Right renal pelvis (tissue), 4 donors: ENCODE measurements at regions not wholly inside any gene's neighbourhood (a gene's known extent, or its start where the extent isn't known, plus 50 kb on each side); places are given as distances from the start of the nearest gene placed in this dataset.
"Not testable (repeated sequence)": the region's sequence is repeated elsewhere in the genome, so short reads cannot be mapped to it uniquely, and the experiment has no call there.

ENCODE experiments used
- DNase-seq, 4 donors: peaks; one replicate each; pipeline ENCODE4 v3.0.0-alpha.2; 2013; ENCODE audit warnings: low read depth in 4 of 4, low spot score in 3 of 4, missing footprints in 1 of 4

DNA sequence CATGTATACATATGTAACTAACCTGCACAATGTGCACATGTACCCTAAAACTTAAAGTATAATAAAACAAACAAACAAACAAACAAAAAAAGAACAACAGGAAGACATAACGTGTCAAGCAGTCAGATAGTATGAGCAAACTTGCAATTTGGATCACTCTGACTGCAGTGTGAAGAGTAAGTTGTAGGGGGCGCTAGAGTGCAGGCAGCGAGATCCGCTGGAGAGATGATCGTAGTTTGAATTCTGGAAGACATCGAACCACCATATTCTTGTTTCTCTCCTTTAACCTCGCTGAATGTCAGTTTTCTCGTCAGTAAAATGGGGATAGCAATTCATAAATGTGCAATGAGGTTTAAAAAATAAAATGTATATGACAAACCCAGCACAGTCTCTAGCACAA is 165.2 kb upstream of the LMCD1 start:
- no peak for DNase-seq

DNA sequence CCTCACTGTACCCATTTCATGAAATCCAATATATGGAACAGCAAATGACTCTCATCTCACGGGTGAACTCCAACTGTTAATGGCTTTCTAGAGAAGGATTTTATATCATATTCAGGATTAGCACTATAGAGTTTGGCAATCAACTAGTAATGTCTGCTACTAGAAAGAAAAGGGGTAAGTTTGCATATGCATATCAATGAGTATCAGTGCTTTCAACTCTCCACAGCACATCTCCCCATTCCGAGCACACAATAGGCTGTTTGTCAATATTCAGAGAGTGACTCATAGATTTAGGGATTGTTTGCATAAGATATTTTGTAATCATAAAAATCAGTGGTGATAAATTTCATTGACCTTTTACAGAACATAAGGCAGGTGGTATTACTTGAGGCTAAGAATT is 163.2 kb upstream of the LMCD1 start:
- DNase-seq, result no peak

DNA sequence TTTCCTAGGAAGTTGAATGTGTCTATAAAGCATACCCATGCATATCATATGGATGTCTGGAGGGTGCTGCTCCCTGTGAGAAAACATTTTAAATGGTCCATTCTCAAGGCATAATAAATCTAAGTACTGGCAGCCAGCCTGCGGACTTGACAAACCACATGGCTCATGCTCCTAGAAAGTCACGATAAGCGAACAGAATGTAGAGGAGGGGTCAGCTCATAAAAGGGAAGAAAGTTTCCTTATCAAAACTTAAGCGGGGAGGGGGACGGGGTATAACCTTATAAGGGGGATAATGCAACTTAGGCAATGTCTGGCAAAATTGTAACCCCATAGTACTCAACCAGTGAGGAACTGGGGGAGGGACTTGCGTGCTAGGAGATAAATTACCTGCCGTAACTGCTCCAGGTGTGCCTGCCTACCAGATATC is 159.8 kb upstream of the LMCD1 start:
- DNase-seq, result peak in 3 of 4 donors; percentile 4 to 30 (median 26)

DNA sequence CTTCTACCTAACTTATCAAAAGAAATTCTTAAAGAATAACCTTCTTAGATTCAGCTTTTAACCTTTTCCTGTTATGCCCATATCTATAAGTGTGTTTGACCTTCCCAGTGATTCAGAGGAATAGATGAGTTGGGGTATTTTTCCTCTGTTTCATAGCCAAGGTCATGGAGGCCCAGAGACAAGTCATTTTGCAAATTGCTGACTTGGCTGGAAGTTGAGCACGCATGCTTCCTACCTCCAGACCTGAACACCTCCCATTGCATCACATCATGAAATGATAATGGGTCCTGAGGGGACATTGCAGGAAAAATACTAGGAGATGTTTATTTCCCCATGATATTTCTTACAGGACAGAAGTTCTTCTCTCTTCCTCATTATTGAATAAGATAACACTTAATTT is 158.6 kb upstream of the LMCD1 start:
- DNase-seq, result no peak

DNA sequence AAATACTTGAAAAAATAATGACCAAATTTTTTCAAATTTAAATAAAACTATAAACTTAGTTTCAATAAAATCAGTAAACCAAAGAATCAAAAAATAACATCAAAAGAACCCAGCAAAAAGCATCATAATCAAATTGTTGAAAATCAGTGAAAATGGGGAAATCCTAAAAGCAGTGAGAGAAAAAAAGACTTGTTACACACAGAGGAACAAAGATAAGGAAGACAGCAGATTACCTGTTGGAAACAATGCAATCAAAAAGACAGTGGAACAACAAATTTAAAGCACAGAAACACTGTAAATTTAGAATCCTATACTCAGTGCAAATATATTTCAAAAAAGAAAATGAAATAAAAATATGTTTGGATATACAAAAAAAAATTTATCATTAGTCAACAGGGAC is 156.2 kb upstream of the LMCD1 start:
- no peak for DNase-seq

DNA sequence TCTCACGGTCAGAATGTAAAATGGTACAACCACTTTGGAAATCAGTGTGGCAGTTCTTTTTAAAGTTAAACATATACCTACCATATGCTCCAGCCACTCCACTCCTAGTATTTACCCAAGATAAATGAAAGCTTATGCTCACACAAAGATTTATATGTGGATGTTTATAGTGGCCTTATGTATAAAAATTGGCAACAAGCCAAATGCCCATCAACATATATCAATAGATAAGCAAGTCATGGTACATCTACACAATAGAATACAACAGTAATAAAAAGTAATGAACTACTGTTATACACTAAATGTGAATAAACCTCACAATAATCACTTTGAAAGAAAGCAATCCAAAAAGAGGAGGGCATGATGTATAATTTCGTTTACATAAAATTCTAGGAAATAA is 153.5 kb upstream of the LMCD1 start:
- DNase-seq, result no peak

DNA sequence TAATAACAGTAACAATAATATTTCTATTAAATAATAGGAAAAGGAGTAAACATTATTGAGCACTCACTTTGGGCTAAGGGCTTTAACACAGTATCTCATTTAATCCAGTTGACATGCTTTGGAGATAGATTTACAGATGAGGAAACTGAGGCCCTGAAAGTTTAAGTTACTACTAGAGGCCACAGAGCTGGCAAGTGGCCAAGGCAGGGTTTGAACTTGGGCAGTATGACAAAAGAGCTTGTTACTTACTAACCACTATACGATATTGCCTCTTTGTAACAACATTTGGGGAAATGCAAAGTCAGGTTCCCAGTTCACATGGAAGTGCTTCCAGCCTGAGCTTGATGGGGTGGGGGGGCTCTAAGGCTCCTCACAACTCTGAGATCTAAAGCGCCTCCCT is 149.1 kb upstream of the LMCD1 start:
- no peak for DNase-seq

DNA sequence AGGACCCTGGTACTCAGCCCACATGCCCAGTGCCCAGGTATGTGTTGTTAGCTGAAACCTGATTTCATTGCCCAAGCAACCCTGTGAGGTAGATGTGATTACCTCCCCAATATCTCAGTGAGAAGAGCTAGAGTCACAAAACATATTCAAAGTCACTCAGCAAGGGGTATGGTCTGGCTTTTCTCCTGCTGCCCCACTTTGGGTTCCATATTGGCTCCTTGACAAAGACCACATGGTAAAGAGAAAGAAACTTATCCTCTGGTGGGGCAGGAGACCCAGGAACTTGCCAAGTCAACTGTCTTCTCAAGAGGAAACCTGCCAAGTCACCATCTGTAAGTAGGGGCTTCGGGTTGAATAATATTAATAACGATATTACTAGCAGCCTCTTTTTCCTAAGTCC is 148.3 kb upstream of the LMCD1 start:
- no peak for DNase-seq

DNA sequence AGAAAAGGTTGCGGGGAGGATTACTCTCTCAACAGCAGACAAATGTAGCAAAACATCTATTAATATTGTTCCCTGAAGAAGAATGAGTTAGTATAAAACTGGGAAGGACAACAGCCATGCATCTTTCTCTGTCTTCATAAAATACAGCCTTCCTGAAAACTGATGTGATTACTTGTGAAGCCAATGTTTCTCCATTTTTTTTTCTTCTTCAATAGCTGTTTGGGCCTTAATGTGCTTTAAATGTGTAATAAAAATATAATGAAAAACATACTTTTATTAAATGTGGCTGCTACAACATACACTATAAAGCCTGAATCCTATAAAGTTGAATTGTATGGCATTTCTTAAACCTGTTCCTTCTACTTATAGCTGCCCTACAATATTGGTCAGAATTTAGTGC is 146.3 kb upstream of the LMCD1 start:
- no peak for DNase-seq

DNA sequence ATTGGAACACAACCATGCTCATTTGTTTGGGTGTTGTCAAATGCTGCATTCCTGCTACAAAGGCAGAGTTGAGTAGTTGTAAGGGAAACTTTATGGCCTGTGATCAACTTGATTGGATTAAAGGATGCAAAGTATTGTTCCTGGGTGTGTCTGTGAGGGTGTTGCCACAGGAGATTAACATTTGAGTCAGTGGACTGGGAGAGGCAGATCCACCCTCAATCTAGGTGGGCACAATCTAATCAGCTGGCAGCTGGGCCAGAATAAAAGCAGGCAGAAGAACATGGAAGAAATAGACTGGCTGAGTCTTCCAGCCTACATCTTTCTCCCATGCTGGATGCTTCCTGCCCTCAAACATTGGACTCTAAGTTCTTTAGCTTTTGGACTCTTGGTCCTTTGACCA is 145.6 kb upstream of the LMCD1 start:
- DNase-seq, result not testable (repeated sequence)

DNA sequence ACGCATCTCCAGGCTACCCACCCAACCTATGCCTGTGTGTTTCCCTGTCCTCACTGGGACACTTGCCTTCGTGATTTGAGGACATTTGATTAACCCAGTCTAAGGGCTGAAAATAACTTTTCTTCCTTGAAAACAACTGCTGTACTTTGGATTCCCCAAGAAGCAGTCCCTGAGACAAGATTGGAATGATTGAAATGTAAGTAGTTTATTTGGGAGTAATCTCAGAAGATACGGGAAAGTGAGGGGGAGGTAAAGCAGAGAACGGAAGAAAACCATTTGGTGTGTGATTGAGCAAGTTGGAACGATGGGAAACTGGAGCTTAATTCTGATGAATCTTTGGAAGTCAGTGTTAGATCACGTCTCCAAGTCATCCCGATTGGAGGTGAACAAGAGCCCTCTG is 143.8 kb upstream of the LMCD1 start:
- no peak for DNase-seq

DNA sequence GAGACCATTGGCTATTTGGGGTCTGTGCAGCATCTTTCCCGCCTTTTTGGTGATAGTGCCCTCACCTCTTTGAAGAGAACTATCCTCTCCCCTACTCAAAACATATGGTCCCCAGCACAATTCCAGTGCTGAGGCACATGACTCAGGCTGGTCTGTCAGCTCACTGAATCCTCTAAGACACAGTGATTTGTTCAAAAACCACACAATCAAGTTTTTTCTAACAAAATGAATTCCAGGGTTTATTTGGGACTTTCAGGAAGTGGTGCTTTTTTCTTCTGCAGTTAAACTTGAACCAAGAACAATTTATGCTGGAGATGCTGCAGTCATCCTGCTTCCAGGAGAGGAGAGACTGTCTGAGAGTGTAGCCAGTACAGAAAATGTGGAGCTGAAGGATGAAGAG is 142.5 kb upstream of the LMCD1 start:
- no peak for DNase-seq

DNA sequence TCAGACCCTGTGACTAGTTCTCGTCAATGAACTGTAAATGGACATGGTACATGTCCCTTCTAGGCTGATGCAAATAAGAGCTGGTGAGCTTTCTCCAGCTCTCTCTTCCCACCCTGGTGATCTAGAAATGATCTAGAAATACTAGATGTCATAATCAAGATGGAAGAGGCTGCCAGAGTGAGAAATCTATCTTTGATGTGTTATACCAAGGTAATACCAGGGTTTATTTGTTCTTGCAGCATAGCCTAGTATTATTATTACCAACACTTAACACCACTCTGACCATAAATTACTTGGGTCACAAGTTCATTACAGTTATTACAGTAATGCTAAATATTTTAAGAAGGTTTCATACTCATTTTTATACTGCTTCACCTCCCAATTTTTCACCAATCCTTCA is 138.4 kb upstream of the LMCD1 start:
- no peak for DNase-seq

DNA sequence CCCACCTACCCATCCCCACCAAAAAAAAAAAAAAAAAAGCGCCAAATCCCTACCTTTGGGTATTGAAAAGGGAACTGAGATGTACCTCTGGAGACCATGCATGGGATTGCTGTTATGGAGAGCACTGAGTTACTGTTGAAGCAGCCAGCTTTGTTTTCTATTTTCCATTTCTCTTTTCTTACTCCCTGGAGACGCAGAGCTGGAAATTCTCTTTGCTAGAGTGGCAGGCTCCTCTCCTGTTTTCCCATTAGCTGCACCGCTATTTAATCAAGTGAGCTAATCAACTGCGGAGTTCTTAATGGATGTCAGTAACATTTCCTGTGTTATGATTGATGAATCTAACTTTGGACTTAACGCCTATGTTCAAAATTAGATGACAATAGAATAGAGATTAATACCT is 136.1 kb upstream of the LMCD1 start:
- DNase-seq, result no peak

DNA sequence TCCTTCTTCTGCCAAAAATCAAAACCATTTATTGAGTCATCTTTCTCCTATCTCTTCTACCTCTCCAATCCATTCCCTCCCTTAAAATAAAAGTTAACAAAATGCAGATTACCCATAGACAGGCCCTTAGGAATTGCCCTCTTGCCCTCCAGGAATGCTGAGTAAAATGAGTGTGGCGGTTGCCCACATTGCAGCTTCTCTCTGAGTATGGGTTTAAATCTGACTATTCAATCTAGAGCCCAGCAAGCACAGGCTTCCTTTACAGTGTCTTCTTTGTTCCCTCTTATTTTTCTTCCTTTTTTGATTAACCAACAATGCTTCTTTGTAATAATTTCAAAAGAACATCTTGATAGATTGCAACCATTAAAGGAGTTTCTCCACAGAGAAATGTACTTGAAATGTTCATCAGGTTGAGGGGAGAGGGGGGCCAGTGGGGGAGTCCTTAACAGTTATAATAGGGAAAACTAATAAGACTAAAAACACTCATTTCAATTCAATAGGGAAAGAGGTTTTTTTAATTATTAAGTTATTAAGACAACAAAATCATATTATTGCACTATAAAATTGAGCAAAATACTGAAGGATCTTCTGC is 135.3 kb upstream of the LMCD1 start:
- no peak for DNase-seq

DNA sequence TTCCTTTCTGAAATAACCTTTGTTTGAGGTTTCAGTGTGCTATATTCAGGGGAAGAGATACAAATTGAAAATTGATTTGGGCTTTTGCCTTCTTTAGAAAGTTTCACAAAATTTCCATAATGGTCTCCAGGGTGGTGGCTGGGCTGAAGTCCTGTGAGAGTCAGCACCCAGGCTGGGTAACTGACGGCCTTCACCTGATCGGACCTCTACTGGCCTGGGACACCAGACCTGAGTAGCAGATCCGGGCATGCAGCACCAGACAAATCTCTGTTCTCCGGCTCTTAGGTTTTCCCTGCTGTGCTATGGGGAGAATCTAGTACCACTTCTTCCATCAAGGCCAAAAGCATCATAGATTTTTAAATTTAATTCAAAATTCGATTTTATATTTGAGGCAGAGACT is 133.0 kb upstream of the LMCD1 start:
- DNase-seq, result no peak

DNA sequence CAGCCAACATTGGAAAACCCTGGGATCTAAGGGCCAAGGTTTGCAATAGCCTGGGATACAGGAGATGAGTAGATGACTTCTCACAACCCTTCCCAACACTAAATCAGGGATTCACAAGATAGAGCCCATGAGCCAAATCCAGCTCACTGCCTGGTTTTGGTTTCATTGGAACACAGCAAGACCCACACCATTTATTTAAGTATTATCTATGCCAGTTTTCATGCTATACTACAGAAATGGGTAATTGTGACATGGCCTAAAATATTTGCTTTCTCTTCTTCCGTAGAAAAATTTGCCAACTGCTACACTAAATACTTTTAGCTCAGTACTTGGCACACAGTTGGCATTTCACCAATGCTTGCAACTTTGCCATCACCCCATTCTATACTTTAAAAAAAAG is 132.0 kb upstream of the LMCD1 start:
- no peak for DNase-seq

DNA sequence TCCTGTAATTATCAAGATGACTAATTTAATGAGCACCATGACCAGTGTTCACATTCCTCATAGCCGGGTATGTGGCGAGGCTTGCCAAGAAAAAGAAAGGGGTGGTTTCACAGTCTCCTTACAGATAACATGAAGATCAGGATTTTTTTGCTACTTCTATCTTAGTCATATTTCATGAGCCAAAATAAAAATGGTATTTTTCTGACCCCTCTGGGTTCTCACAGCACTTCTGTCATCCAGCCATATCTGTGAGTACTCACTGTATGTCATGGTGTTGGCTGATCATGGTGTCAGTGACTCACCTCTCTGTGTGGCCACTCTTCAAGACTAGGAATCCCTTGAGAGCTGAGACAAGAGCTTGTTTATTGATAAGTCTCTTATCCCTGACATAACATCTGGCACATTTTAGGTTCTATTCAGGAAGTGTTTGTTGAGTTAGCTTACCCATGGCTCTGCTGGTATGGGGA is 130.5 kb upstream of the LMCD1 start:
- no peak for DNase-seq

DNA sequence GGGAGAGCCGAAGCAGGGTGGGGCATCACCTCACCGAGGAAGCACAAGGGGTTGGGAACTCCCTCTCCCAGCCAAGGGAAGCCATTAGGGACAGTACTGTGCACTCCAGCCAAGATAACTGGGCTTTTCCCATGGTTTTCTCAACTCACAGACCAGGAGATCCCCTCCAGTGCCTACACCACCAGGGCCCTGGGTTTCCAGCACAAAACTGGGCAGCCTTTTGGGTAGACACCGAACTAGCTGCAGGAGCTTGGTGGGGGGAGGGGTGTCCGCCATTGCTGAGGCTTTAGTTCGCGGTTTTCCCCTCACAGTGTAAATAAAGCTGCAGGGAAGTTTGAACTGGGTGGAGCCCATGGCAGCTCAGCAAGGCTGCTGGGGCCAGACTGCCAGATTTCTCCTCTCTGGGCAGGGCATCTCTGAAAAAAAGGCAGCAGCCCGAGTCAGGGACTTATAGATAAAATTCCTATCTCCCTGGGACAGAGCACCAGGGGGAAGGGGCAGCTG is 129.6 kb upstream of the LMCD1 start:
- DNase-seq, result no peak

DNA sequence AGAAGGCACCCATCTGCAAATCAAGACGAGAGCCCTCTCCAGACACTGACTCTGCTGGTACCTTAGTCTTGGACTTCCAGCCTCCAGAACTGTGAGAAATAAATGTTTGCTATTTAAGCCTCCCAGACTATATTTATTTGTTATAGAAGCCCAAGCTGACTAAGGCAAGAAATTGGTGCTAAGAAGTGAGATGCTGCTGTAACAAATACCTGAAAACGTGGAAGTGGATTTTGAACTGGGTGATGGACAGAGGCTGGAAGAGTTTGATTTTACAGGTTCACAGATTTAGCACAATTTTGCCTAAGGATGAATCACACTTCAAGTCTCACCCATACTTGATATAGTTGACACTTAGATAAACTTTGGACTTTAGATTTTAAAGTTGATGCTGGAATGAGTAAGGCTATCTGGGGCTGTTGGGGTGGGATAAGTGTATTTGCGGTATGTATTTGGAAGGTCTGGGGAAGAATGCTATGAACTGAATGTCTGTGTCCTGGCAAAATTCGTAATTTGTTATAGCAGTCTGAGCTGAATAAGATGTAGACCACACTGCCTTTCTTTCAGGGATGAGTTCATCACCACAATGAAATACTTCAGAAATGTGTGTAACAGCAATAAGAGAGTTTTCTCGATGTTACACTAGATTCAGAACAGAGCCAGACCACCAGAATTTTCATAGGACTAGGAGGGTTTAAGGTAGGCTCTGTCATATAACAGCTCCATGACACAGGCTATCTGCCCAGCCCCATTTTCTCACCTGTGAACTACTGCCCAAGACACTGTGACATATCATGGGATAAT is 120.5 kb upstream of the LMCD1 start:
- DNase-seq, result no peak

DNA sequence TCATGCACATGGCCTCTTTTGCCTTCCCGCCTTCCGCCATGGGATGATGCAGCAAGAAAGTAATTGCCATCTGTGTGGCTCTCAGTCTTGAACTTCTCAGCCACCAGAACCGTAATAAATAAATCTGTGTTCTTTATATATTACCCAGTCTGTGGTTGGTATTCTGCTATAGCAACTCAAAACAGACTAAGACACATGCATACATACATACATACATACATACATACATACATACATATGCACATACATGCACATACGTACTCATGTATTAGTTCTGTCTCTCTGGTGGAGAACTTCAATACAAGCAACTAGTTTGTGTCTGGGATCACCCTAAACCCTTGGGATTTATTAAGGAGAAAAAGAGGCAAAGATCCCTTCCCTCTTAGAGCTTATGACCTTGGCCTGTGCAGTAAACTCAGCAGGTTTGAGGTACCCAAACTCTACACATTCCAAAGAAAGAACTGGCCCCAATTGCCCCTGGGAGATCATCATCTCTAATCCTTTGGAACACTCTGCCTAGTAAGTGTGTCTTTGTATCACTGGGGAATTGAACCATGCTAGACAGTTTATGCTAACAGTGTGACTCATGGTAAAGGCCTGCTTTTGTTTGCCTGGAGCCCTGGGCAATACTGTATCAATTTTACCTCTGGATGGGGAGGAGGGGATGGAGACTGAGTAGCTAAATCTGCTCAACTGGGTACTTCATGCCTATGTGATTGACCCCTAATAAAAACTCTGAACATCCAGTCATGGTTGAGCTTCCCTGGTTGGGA is 115.6 kb upstream of the LMCD1 start:
- no peak for DNase-seq

DNA sequence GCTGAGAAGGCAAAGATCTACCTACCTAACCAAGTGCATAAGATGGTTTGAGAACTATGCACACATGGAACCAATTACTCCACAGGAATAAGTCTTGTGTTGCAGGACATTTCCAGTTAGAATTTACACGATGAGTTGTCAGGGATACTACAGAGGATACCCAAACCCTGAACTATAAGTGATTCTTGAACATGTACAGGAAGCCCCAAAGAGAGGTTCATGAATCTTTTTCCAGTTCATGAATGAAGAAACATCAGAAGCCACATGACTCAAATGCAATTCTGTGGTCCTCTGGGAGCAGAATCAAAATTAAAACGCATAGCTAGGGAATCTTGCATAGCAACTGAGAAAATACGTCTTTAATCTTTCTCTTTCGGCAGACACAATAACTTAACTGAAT is 114.1 kb upstream of the LMCD1 start:
- no peak for DNase-seq
